ENCODE measurements at regions not wholly inside any gene's neighbourhood (a gene's known extent, or its start where the extent isn't known, plus 50 kb on each side); places are given as distances from the start of the nearest gene placed in this dataset.

GRCh38 chr2:9756692-9757250 lies 86.5 kb upstream of the TAF1B start:
- no peaks in the 10 kb centered on the region for H3K9me3 ChIP-seq (ENCODE audit: low read depth, low read length, poor library complexity, severe bottlenecking)
- no peaks in the 10 kb centered on the region for H3K27me3 ChIP-seq (replicated peaks; ENCODE audit: insufficient read depth, low read depth, low read length, poor library complexity)
- ChIA-PET POLR2A (ENCODE audit: low non-redundant PET) (no interaction called here), CTCF (no interaction called here)
- no peak for TF ChIP-seq EZH2 (IDR thresholded peaks at IDR 0.05; ENCODE audit: borderline replicate concordance, low read depth, low read length, poor library complexity, severe bottlenecking)
- no peak overlapping the region for H3K27ac ChIP-seq (ENCODE audit: low read depth, low read length, poor library complexity, severe bottlenecking)
- H3K4me3 ChIP-seq (ENCODE audit: low read depth, low read length, poor library complexity, severe bottlenecking) = no peak overlapping the region
- DNase-seq (ENCODE audit: low spot score) = no peak
- intact Hi-C loops (cut with micrococcal nuclease; ENCODE audit: unreplicated experiment) = no loop called here
- BruUV-seq (replicated peaks) = no TSS peak
- no peaks in the 10 kb centered on the region for H3K36me3 ChIP-seq (ENCODE audit: insufficient read depth, low read length, poor library complexity, severe bottlenecking)
- H3K4me1 ChIP-seq (ENCODE audit: insufficient read depth, low read length, poor library complexity, severe bottlenecking) = peaks cover 29% of the 10 kb centered on the region

GRCh38 chr2:9757501-9758264 lies 85.6 kb upstream of the TAF1B start:
- no peak for TF ChIP-seq CTCF (conservative IDR thresholded peaks at IDR 0.05; ENCODE audit: low read depth, low read length)
- TF ChIP-seq EZH2 (IDR thresholded peaks at IDR 0.05; ENCODE audit: borderline replicate concordance, low read depth, low read length, poor library complexity, severe bottlenecking) = no peak
- intact Hi-C loops (cut with micrococcal nuclease; ENCODE audit: unreplicated experiment) = no loop called here
- Histone ChIP-seq H3K4me1 (ENCODE audit: insufficient read depth, low read length, poor library complexity, severe bottlenecking) (peaks cover 29% of the 10 kb centered on the region), H3K9me3 (ENCODE audit: low read depth, low read length, poor library complexity, severe bottlenecking) (no peaks in the 10 kb centered on the region), H3K27ac (ENCODE audit: low read depth, low read length, poor library complexity, severe bottlenecking) (no peak overlapping the region), H3K36me3 (ENCODE audit: insufficient read depth, low read length, poor library complexity, severe bottlenecking) (no peaks in the 10 kb centered on the region), H3K4me3 (ENCODE audit: low read depth, low read length, poor library complexity, severe bottlenecking) (peak overlapping the region; percentile 33), H3K27me3 (replicated peaks; ENCODE audit: insufficient read depth, low read depth, low read length, poor library complexity) (no peaks in the 10 kb centered on the region)
- CTCF ChIA-PET = interaction anchor here (1.5 kb wide), 1 partner anchor 13 kb away, joined by 5 read pairs; no protein-coding TSS in a partner anchor
- peak; percentile 71 for DNase-seq (ENCODE audit: low spot score)
- no TSS peak for BruUV-seq (replicated peaks)
- POLR2A ChIA-PET (ENCODE audit: low non-redundant PET) = no interaction called here

- H3K27me3 ChIP-seq (replicated peaks; ENCODE audit: insufficient read depth, low read depth, low read length, poor library complexity) = no peaks in the 10 kb centered on the region
- TF ChIP-seq EZH2 (IDR thresholded peaks at IDR 0.05; ENCODE audit: borderline replicate concordance, low read depth, low read length, poor library complexity, severe bottlenecking) = no peak
- no peak for TF ChIP-seq CTCF (conservative IDR thresholded peaks at IDR 0.05; ENCODE audit: low read depth, low read length)
- H3K27ac ChIP-seq (ENCODE audit: low read depth, low read length, poor library complexity, severe bottlenecking) = no peak overlapping the region
- ChIA-PET POLR2A (ENCODE audit: low non-redundant PET) (no interaction called here), CTCF (no interaction called here)
- H3K36me3 ChIP-seq (ENCODE audit: insufficient read depth, low read length, poor library complexity, severe bottlenecking) = no peaks in the 10 kb centered on the region
- H3K9me3 ChIP-seq (ENCODE audit: low read depth, low read length, poor library complexity, severe bottlenecking) = no peaks in the 10 kb centered on the region
- BruUV-seq (replicated peaks) = no TSS peak
- intact Hi-C loops (cut with micrococcal nuclease; ENCODE audit: unreplicated experiment) = no loop called here
- no peak for DNase-seq (ENCODE audit: low spot score)
- H3K4me1 ChIP-seq (ENCODE audit: insufficient read depth, low read length, poor library complexity, severe bottlenecking) = peaks cover 20% of the 10 kb centered on the region
- no peak overlapping the region for H3K4me3 ChIP-seq (ENCODE audit: low read depth, low read length, poor library complexity, severe bottlenecking)
These were observed 84.5 kb upstream of the TAF1B start for GRCh38 chr2:9758741-9759140.

All from A673 (cell line).